Keratinocyte (primary cell): ENCODE measurements at regions not wholly inside any gene's neighbourhood (a gene's known extent, or its start where the extent isn't known, plus 50 kb on each side); places are given as distances from the start of the nearest gene placed in this dataset.

Experiments used
- DNase-seq: peaks from one replicate; pipeline ENCODE4 v3.0.0-alpha.2; 2011; ENCODE audit warnings: low read depth, missing footprints, low spot score
- FAIRE-seq: peaks from 2 replicates; lab custom pipeline; 2011; peaks lifted over from hg19 to GRCh38; lab: Jason Lieb, UNC
- H2AFZ ChIP-seq: 2 replicates; pipeline ENCODE4 v1.6.0; 2012; ENCODE audit warnings: low read length, control low read depth, inconsistent platforms; ENCODE audit not compliant: control insufficient read depth
- H3K27ac ChIP-seq: 2 replicates; pipeline ENCODE4 v1.5.1; 2011; ENCODE audit warnings: low read length; ENCODE audit not compliant: control insufficient read depth, insufficient read depth
- H3K27me3 ChIP-seq: 3 replicates; pipeline ENCODE4 v1.6.0; 2011; ENCODE audit warnings: low read length; ENCODE audit not compliant: control insufficient read depth, insufficient read depth; ENCODE audit errors: extremely low read depth
- H3K36me3 ChIP-seq, 2 experiments: 2 replicates in 1 of 2; 3 replicates in 1 of 2; pipeline ENCODE4 v1.5.1; 2011; ENCODE audit warnings: low read length in 2 of 2, mild to moderate bottlenecking in 1 of 2; ENCODE audit not compliant: control insufficient read depth in 2 of 2, insufficient read depth in 2 of 2; ENCODE audit errors: extremely low read depth in 1 of 2
- H3K4me1 ChIP-seq: 3 replicates; pipeline ENCODE4 v1.5.1; 2011; ENCODE audit warnings: low read length; ENCODE audit not compliant: control insufficient read depth, insufficient read depth; ENCODE audit errors: extremely low read depth
- H3K4me2 ChIP-seq: 3 replicates; pipeline ENCODE4 v1.6.0; 2011; ENCODE audit warnings: low read depth, low read length; ENCODE audit not compliant: control insufficient read depth, insufficient read depth; ENCODE audit errors: extremely low read depth
- H3K4me3 ChIP-seq, 3 experiments: fragments of 200-600 bp in 1 of 3; sonication (generic) in 1 of 3; 2 replicates in 2 of 3; 3 replicates in 1 of 3; pipeline ENCODE4 v1.5.1; 2011 to 2016; ENCODE audit warnings: low read length in 3 of 3, mild to moderate bottlenecking in 3 of 3, control low read depth in 2 of 3, inconsistent platforms in 1 of 3, low read depth in 1 of 3, mixed read lengths in 1 of 3, mixed run types in 1 of 3, moderate library complexity in 1 of 3; ENCODE audit not compliant: control insufficient read depth in 2 of 3, insufficient read depth in 2 of 3; ENCODE audit errors: extremely low read depth in 1 of 3
- H3K79me2 ChIP-seq: 2 replicates; pipeline ENCODE4 v1.6.0; 2012; ENCODE audit warnings: low read length; ENCODE audit not compliant: control insufficient read depth, insufficient read depth
- H3K9ac ChIP-seq: 3 replicates; pipeline ENCODE4 v1.6.0; 2011; ENCODE audit warnings: low read length; ENCODE audit not compliant: control insufficient read depth, insufficient read depth; ENCODE audit errors: extremely low read depth
- H3K9me1 ChIP-seq: 3 replicates; pipeline ENCODE4 v1.6.0; 2011; ENCODE audit warnings: low read length; ENCODE audit not compliant: control insufficient read depth, insufficient read depth; ENCODE audit errors: extremely low read depth
- H3K9me3 ChIP-seq: 2 replicates; pipeline ENCODE4 v1.5.1; 2012; ENCODE audit warnings: low read depth, low read length; ENCODE audit not compliant: control insufficient read depth
- H4K20me1 ChIP-seq: 3 replicates; pipeline ENCODE4 v1.6.0; 2011; ENCODE audit warnings: low read length; ENCODE audit not compliant: control insufficient read depth, insufficient read depth; ENCODE audit errors: extremely low read depth
- EZH2 ChIP-seq: IDR thresholded peaks from one replicate; pipeline ENCODE4 v1.6.1; 2012; ENCODE audit warnings: inconsistent platforms, mild to moderate bottlenecking, low read length, moderate library complexity
- dilution Hi-C: fragments of 300-500 bp; cut with MboI; formaldehyde crosslinking; loops from one replicate; pipeline ENCODE4 v1.7.0; 2020; ENCODE audit warnings: low sequenced_read_pairs; ENCODE audit not compliant: extremely low pct_ligation_motif_present
- TF ChIP-seq, protein P1 (sequence below), 3 experiments: IDR thresholded peaks in 1 of 3; conservative IDR thresholded peaks in 1 of 3; optimal IDR thresholded peaks in 1 of 3; 2 replicates in 2 of 3; 3 replicates in 1 of 3; pipeline versions ENCODE3 to v1.5.1; 2011; ENCODE audit warnings: low read length in 3 of 3, mild to moderate bottlenecking in 3 of 3, moderate library complexity in 2 of 3, control low read depth in 1 of 3, inconsistent platforms in 1 of 3; ENCODE audit not compliant: insufficient read depth in 2 of 3; ENCODE audit errors: extremely low read depth in 1 of 3

DNA sequence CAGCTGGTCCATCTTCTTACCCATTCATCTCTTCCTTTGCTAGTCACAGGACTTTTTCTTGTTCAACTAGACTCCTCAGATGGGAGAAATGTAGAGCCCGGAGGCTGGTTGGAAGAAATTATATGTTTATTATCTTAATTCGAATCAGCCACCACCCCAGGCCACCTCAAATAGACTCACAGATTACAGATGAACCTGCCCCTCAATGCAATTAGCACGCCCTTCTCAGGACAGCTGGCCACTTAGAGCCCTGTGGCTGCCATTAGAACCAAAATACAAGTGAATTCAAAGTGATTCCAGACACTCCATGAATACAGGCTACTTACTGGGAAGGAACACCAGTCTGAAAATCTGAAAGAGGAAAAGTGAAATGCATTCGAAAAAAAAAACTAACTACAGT lies 176.4 kb downstream of the MAFB start:
- FAIRE-seq = no peak
- Histone ChIP-seq H3K4me1 (peaks cover 9% of the 10 kb centered on the region), H3K27ac (no peak overlapping the region), H2AFZ (no peak overlapping the region), H3K27me3 (no peaks in the 10 kb centered on the region), H3K4me3 (no peak overlapping the region), H3K9ac (no peak overlapping the region), H3K9me3 (no peaks in the 10 kb centered on the region), H3K4me2 (no peak overlapping the region), H3K79me2 (no peaks in the 10 kb centered on the region), H3K9me1 (no peaks in the 10 kb centered on the region), H4K20me1 (no peaks in the 10 kb centered on the region), H3K36me3 (no peaks in the 10 kb centered on the region)
- DNase-seq = no peak
- TF ChIP-seq EZH2 = no peak
- dilution Hi-C loops = no loop called here

DNA sequence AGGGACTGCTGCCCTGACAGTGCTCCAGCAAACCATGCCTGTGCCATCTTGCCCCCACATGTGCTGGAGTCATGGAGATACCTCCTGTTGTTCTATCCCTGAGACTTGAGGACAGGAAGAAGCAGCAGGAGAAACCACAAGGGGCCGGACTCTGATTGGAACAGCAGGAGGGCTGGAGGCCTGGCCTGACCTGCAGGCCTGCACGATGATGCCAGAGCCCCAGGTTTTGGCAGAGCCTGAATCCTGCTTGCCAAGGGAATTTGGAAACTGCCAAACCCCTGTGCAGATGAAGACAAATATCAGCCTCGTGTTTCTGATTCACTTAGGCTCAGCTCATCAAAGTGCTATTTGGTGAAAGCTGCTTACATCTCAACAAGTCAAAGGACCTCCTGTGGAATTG lies 177.6 kb downstream of the MAFB start:
- H3K4me2 ChIP-seq = no peak overlapping the region
- H3K9ac ChIP-seq = no peak overlapping the region
- no peak for FAIRE-seq
- H3K27ac ChIP-seq = no peak overlapping the region
- H3K4me3 ChIP-seq = no peak overlapping the region
- H3K79me2 ChIP-seq = no peaks in the 10 kb centered on the region
- no peaks in the 10 kb centered on the region for H3K9me1 ChIP-seq
- TF ChIP-seq EZH2 = no peak
- TF ChIP-seq, protein P1, sequence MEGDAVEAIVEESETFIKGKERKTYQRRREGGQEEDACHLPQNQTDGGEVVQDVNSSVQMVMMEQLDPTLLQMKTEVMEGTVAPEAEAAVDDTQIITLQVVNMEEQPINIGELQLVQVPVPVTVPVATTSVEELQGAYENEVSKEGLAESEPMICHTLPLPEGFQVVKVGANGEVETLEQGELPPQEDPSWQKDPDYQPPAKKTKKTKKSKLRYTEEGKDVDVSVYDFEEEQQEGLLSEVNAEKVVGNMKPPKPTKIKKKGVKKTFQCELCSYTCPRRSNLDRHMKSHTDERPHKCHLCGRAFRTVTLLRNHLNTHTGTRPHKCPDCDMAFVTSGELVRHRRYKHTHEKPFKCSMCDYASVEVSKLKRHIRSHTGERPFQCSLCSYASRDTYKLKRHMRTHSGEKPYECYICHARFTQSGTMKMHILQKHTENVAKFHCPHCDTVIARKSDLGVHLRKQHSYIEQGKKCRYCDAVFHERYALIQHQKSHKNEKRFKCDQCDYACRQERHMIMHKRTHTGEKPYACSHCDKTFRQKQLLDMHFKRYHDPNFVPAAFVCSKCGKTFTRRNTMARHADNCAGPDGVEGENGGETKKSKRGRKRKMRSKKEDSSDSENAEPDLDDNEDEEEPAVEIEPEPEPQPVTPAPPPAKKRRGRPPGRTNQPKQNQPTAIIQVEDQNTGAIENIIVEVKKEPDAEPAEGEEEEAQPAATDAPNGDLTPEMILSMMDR (optimal IDR thresholded peaks at IDR 0.05 in 1 of 3, IDR thresholded peaks at IDR 0.05 in 1 of 3, conservative IDR thresholded peaks at IDR 0.05 in 1 of 3; ENCODE audit: extremely low read depth in 1 of 3, insufficient read depth in 2 of 3, low read length in 3 of 3) = no peak
- H3K36me3 ChIP-seq = no peaks in the 10 kb centered on the region
- no peaks in the 10 kb centered on the region for H3K9me3 ChIP-seq
- H2AFZ ChIP-seq = peak overlapping the region; percentile 32
- dilution Hi-C loops = no loop called here
- peaks cover 15% of the 10 kb centered on the region for H3K4me1 ChIP-seq
- H4K20me1 ChIP-seq = no peaks in the 10 kb centered on the region
- DNase-seq = no peak
- no peaks in the 10 kb centered on the region for H3K27me3 ChIP-seq

DNA sequence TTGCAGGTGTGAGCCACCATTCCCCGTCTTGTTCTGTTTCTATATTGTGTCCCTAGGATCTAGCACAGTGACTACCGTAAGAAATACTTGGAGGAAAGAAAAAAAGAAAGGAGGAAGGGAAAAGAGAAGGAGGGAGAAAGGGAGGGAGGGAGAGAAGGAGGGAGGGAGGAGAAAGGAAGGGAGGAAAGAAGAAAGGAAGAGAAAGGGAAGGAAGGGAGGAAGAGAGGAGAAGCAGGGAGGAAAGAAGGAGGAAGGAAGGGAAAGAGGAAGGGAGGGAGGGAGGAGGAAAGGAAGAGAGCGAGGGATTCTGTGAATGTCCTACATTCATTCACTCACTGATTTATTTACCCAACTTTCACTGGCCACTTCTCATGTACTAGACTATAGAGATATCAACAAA lies 178.4 kb downstream of the MAFB start:
- H3K9ac ChIP-seq = no peak overlapping the region

More for the DNA sequence above, 178.4 kb downstream of the MAFB start:
- no peak overlapping the region for H3K4me3 ChIP-seq
- H3K79me2 ChIP-seq = no peaks in the 10 kb centered on the region
- H3K4me2 ChIP-seq = no peak overlapping the region
- H2AFZ ChIP-seq = no peak overlapping the region
- FAIRE-seq = no peak
- no peak for DNase-seq
- peaks cover 20% of the 10 kb centered on the region for H3K4me1 ChIP-seq
- H3K36me3 ChIP-seq = no peaks in the 10 kb centered on the region
- no peaks in the 10 kb centered on the region for H4K20me1 ChIP-seq
- H3K27ac ChIP-seq = no peak overlapping the region
- no peaks in the 10 kb centered on the region for H3K9me1 ChIP-seq
- no peaks in the 10 kb centered on the region for H3K27me3 ChIP-seq
- dilution Hi-C loops = no loop called here
- no peaks in the 10 kb centered on the region for H3K9me3 ChIP-seq
- TF ChIP-seq EZH2 = no peak
- TF ChIP-seq, protein P1 (optimal IDR thresholded peaks at IDR 0.05 in 1 of 3, IDR thresholded peaks at IDR 0.05 in 1 of 3, conservative IDR thresholded peaks at IDR 0.05 in 1 of 3; ENCODE audit: extremely low read depth in 1 of 3, insufficient read depth in 2 of 3, low read length in 3 of 3) = no peak
